Liver (tissue), 8 donors: ENCODE measurements at regions not wholly inside any gene's neighbourhood (a gene's known extent, or its start where the extent isn't known, plus 50 kb on each side); places are given as distances from the start of the nearest gene placed in this dataset.

Experiments
- DNase-seq: peaks from one replicate; pipeline ENCODE4 v3.0.0-alpha.2; 2017; ENCODE audit warnings: low spot score
- H3K27ac ChIP-seq, 2 donors: one replicate each; pipeline ENCODE4 v1.7.0; 2013; ENCODE audit warnings: inconsistent platforms in 2 of 2, low read length in 2 of 2, control low read depth in 1 of 2, low read depth in 1 of 2, mild to moderate bottlenecking in 1 of 2
- H3K27me3 ChIP-seq, 4 donors: one replicate each; pipeline versions ENCODE4 v1.6.1 to v1.7.0; 2013; ENCODE audit warnings: low read length in 3 of 4, inconsistent platforms in 1 of 4, mild to moderate bottlenecking in 1 of 4, moderate library complexity in 1 of 4; ENCODE audit not compliant: control insufficient read depth in 4 of 4, insufficient read depth in 4 of 4
- H3K36me3 ChIP-seq, 4 donors: one replicate each; pipeline versions ENCODE4 v1.6.1 to v1.7.0; 2013; ENCODE audit warnings: low read length in 3 of 4, mild to moderate bottlenecking in 3 of 4, low read depth in 1 of 4, moderate library complexity in 1 of 4; ENCODE audit not compliant: control insufficient read depth in 4 of 4, insufficient read depth in 3 of 4
- H3K4me1 ChIP-seq, 4 donors: one replicate each; pipeline versions ENCODE4 v1.6.1 to v1.7.0; 2013; ENCODE audit warnings: low read length in 3 of 4, mild to moderate bottlenecking in 3 of 4, moderate library complexity in 1 of 4; ENCODE audit not compliant: control insufficient read depth in 4 of 4, insufficient read depth in 4 of 4
- H3K4me3 ChIP-seq, 3 donors: one replicate each; pipeline versions ENCODE4 v1.6.1 to v1.7.0; 2013; ENCODE audit warnings: low read length in 3 of 3, control low read depth in 1 of 3, low read depth in 1 of 3, mild to moderate bottlenecking in 1 of 3
- H3K9ac ChIP-seq, 2 donors: one replicate each; pipeline ENCODE4 v1.7.0; 2013; ENCODE audit warnings: low read length in 2 of 2, mild to moderate bottlenecking in 2 of 2, moderate library complexity in 2 of 2, control low read depth in 1 of 2, low read depth in 1 of 2
- H3K9me3 ChIP-seq, 4 donors: one replicate each; pipeline versions ENCODE4 v1.6.1 to v1.7.0; 2013; ENCODE audit warnings: low read length in 3 of 4; ENCODE audit not compliant: control insufficient read depth in 4 of 4
- ATF3 ChIP-seq: IDR thresholded peaks from 2 replicates; pipeline ENCODE4 v1.6.1; 2016; ENCODE audit warnings: antibody characterized with exemption
- EGR1 ChIP-seq, 2 donors: IDR thresholded peaks; 2 replicates each; pipeline ENCODE4 v1.6.1; 2016 to 2018; ENCODE audit warnings: antibody characterized with exemption in 2 of 2, low read depth in 2 of 2
- FOXA1 ChIP-seq: IDR thresholded peaks from 2 replicates; pipeline ENCODE4 v1.6.1; 2016; ENCODE audit warnings: antibody characterized with exemption
- FOXA2 ChIP-seq: IDR thresholded peaks from 2 replicates; pipeline ENCODE4 v1.6.1; 2016; ENCODE audit warnings: antibody characterized with exemption
- GABPA ChIP-seq, 2 donors: IDR thresholded peaks in 1 of 2; conservative IDR thresholded peaks in 1 of 2; 2 replicates each; pipeline ENCODE4 v1.6.1; 2016; ENCODE audit warnings: antibody characterized with exemption in 2 of 2, mild to moderate bottlenecking in 1 of 2, moderate library complexity in 1 of 2
- HNF4A ChIP-seq, 2 donors: conservative IDR thresholded peaks; 2 replicates each; pipeline ENCODE4 v1.6.1; 2016; ENCODE audit warnings: antibody characterized with exemption in 2 of 2, mild to moderate bottlenecking in 2 of 2
- HNF4G ChIP-seq: IDR thresholded peaks from 2 replicates; pipeline ENCODE4 v1.6.1; 2016; ENCODE audit warnings: antibody characterized with exemption
- JUND ChIP-seq, 2 donors: IDR thresholded peaks; 2 replicates each; pipeline ENCODE4 v1.6.1; 2016; ENCODE audit warnings: antibody characterized with exemption in 2 of 2
- MAX ChIP-seq: IDR thresholded peaks from 2 replicates; pipeline ENCODE4 v1.6.1; 2016; ENCODE audit warnings: antibody characterized with exemption
- NR2F2 ChIP-seq: IDR thresholded peaks from 2 replicates; pipeline ENCODE4 v1.6.1; 2016; ENCODE audit warnings: antibody characterized with exemption
- RAD21 ChIP-seq, 2 donors: IDR thresholded peaks; 2 replicates each; pipeline ENCODE4 v1.6.1; 2016; ENCODE audit warnings: antibody characterized with exemption in 2 of 2, mild to moderate bottlenecking in 2 of 2
- RXRA ChIP-seq, 2 donors: IDR thresholded peaks; 2 replicates each; pipeline ENCODE4 v1.6.1; 2017 to 2018; ENCODE audit warnings: antibody characterized with exemption in 2 of 2, mild to moderate bottlenecking in 1 of 2
- SP1 ChIP-seq: IDR thresholded peaks from 2 replicates; pipeline ENCODE4 v1.6.1; 2018; ENCODE audit warnings: antibody characterized with exemption, mild to moderate bottlenecking
- TAF1 ChIP-seq: conservative IDR thresholded peaks from 2 replicates; pipeline ENCODE4 v1.6.1; 2016; ENCODE audit warnings: antibody characterized with exemption, mild to moderate bottlenecking
- YY1 ChIP-seq: IDR thresholded peaks from 2 replicates; pipeline ENCODE4 v1.6.1; 2016; ENCODE audit warnings: antibody characterized with exemption, mild to moderate bottlenecking
- ZBTB33 ChIP-seq: IDR thresholded peaks from 2 replicates; pipeline ENCODE4 v1.6.1; 2016; ENCODE audit warnings: antibody characterized with exemption
- WGBS: extraction: QIAGEN DNeasy Blood & Tissue Kit; methylation state at CpG from one replicate; pipeline ENCODE4 v1.1.7; 2013; 5-methylcytosine and 5-hydroxymethylcytosine counted together
- TF ChIP-seq, protein P1 (sequence below): IDR thresholded peaks from 2 replicates; pipeline ENCODE4 v1.6.1; 2016; ENCODE audit warnings: antibody characterized with exemption, mild to moderate bottlenecking
- TF ChIP-seq, protein P2 (sequence below): fragments of 150-350 bp; IDR thresholded peaks from 2 replicates; pipeline ENCODE4 v1.5.1; 2017; ENCODE audit warnings: improper control_type of control experiment, low read depth, low read length; ENCODE audit not compliant: missing input control
- donor health status: healthy.
- donor health status: healthy.
- donor health status: healthy.
- donor health status: healthy.
- donor health status: healthy.

DNA sequence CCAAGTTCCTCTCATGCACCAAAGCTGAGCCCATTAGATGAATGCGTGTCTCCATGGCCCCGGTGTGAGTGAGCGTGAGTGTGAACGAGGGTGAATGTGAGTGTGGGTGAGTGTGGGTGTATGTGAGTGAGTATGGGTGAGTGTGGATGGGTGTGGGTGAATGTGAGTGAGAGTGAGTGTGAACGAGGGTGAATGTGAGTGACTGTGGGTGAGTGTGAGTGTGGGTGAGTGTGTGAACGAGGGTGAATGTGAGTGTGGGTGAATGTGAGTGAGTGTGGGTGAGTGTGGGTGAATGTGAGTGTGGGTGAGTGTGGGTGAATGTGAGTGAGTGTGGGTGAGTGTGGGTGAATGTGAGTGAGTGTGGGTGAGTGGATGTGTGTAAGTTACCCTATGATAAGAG lies 1521.8 kb upstream of the TENM3 start:
- Histone ChIP-seq H3K9ac (no peak overlapping the region), H3K36me3 (no peaks in the 10 kb centered on the region), H3K9me3 (peaks cover 0 to 3% (median 0%) of the 10 kb centered on the region in 4 donors), H3K27ac (no peak overlapping the region), H3K4me3 (no peak overlapping the region), H3K27me3 (no peaks in the 10 kb centered on the region), H3K4me1 (no peaks in the 10 kb centered on the region)
- TF ChIP-seq SP1 = no peak
- no peak for TF ChIP-seq ATF3
- no peak for TF ChIP-seq HNF4A (conservative IDR thresholded peaks at IDR 0.05)
- no peak for TF ChIP-seq ZBTB33
- no peak for TF ChIP-seq RAD21 (IDR thresholded peaks at IDR 0.05)
- TF ChIP-seq HNF4G = no peak
- TF ChIP-seq NR2F2 = no peak
- WGBS = 80% methylated on average over 6 of the region's 6 CpGs
- no peak for DNase-seq

GRCh38 chr4:180726611-180727010 lies 1516.6 kb upstream of the TENM3 start:
- no peak overlapping the region for H3K4me3 ChIP-seq
- H3K4me1 ChIP-seq = no peaks in the 10 kb centered on the region
- TF ChIP-seq FOXA1 = no peak
- TF ChIP-seq HNF4A (conservative IDR thresholded peaks at IDR 0.05) = no peak
- no peak for TF ChIP-seq MAX
- TF ChIP-seq ATF3 = no peak
- TF ChIP-seq, protein P1, sequence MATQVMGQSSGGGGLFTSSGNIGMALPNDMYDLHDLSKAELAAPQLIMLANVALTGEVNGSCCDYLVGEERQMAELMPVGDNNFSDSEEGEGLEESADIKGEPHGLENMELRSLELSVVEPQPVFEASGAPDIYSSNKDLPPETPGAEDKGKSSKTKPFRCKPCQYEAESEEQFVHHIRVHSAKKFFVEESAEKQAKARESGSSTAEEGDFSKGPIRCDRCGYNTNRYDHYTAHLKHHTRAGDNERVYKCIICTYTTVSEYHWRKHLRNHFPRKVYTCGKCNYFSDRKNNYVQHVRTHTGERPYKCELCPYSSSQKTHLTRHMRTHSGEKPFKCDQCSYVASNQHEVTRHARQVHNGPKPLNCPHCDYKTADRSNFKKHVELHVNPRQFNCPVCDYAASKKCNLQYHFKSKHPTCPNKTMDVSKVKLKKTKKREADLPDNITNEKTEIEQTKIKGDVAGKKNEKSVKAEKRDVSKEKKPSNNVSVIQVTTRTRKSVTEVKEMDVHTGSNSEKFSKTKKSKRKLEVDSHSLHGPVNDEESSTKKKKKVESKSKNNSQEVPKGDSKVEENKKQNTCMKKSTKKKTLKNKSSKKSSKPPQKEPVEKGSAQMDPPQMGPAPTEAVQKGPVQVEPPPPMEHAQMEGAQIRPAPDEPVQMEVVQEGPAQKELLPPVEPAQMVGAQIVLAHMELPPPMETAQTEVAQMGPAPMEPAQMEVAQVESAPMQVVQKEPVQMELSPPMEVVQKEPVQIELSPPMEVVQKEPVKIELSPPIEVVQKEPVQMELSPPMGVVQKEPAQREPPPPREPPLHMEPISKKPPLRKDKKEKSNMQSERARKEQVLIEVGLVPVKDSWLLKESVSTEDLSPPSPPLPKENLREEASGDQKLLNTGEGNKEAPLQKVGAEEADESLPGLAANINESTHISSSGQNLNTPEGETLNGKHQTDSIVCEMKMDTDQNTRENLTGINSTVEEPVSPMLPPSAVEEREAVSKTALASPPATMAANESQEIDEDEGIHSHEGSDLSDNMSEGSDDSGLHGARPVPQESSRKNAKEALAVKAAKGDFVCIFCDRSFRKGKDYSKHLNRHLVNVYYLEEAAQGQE = no peak
- TF ChIP-seq RAD21 (IDR thresholded peaks at IDR 0.05) = no peak
- TF ChIP-seq EGR1 (IDR thresholded peaks at IDR 0.05; ENCODE audit: low read depth in 2 of 2) = no peak
- TF ChIP-seq ZBTB33 = no peak
- TF ChIP-seq NR2F2 = no peak
- no peak for TF ChIP-seq JUND (IDR thresholded peaks at IDR 0.05)
- no peak for TF ChIP-seq SP1
- no peak for TF ChIP-seq RXRA (IDR thresholded peaks at IDR 0.05)
- TF ChIP-seq FOXA2 = no peak
- TF ChIP-seq, protein P2, sequence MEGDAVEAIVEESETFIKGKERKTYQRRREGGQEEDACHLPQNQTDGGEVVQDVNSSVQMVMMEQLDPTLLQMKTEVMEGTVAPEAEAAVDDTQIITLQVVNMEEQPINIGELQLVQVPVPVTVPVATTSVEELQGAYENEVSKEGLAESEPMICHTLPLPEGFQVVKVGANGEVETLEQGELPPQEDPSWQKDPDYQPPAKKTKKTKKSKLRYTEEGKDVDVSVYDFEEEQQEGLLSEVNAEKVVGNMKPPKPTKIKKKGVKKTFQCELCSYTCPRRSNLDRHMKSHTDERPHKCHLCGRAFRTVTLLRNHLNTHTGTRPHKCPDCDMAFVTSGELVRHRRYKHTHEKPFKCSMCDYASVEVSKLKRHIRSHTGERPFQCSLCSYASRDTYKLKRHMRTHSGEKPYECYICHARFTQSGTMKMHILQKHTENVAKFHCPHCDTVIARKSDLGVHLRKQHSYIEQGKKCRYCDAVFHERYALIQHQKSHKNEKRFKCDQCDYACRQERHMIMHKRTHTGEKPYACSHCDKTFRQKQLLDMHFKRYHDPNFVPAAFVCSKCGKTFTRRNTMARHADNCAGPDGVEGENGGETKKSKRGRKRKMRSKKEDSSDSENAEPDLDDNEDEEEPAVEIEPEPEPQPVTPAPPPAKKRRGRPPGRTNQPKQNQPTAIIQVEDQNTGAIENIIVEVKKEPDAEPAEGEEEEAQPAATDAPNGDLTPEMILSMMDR = no peak
- TF ChIP-seq YY1 = no peak
- no peak for TF ChIP-seq GABPA (IDR thresholded peaks at IDR 0.05 in 1 of 2, conservative IDR thresholded peaks at IDR 0.05 in 1 of 2)
- TF ChIP-seq HNF4G = no peak
- TF ChIP-seq TAF1 = no peak
- no peak overlapping the region for H3K9ac ChIP-seq
- 71% methylated on average over 6 of the region's 6 CpGs for WGBS
- no peak overlapping the region for H3K27ac ChIP-seq
- H3K27me3 ChIP-seq = no peaks in the 10 kb centered on the region
- H3K9me3 ChIP-seq = peaks cover 0 to 3% (median 0%) of the 10 kb centered on the region in 4 donors
- H3K36me3 ChIP-seq = no peaks in the 10 kb centered on the region
- DNase-seq = no peak
